ENCODE measurements at regions not wholly inside any gene's neighbourhood (a gene's known extent, or its start where the extent isn't known, plus 50 kb on each side); places are given as distances from the start of the nearest gene placed in this dataset.

- TF ChIP-seq, protein P1, sequence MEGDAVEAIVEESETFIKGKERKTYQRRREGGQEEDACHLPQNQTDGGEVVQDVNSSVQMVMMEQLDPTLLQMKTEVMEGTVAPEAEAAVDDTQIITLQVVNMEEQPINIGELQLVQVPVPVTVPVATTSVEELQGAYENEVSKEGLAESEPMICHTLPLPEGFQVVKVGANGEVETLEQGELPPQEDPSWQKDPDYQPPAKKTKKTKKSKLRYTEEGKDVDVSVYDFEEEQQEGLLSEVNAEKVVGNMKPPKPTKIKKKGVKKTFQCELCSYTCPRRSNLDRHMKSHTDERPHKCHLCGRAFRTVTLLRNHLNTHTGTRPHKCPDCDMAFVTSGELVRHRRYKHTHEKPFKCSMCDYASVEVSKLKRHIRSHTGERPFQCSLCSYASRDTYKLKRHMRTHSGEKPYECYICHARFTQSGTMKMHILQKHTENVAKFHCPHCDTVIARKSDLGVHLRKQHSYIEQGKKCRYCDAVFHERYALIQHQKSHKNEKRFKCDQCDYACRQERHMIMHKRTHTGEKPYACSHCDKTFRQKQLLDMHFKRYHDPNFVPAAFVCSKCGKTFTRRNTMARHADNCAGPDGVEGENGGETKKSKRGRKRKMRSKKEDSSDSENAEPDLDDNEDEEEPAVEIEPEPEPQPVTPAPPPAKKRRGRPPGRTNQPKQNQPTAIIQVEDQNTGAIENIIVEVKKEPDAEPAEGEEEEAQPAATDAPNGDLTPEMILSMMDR (IDR thresholded peaks at IDR 0.05) = no peak
- TF ChIP-seq EP300 (IDR thresholded peaks at IDR 0.05) (no peak), POLR2A (IDR thresholded peaks at IDR 0.05) (no peak)
- Histone ChIP-seq H3K4me1 (ENCODE audit: insufficient read depth) (no peaks in the 10 kb centered on the region), H3K36me3 (no peaks in the 10 kb centered on the region), H3K27me3 (no peaks in the 10 kb centered on the region), H3K27ac (no peak overlapping the region), H3K4me3 (no peak overlapping the region), H3K9me3 (no peaks in the 10 kb centered on the region)
- intact Hi-C loops (cut with DNase I) = no loop called here
- WGBS, 3 donors = 58 to 71% (median 60%) methylated on average over 6 of the region's 6 CpGs
- no peak for DNase-seq
These were observed 76.1 kb upstream of the FOXQ1 start for GRCh38 chr6:1235825-1236224.

DNA sequence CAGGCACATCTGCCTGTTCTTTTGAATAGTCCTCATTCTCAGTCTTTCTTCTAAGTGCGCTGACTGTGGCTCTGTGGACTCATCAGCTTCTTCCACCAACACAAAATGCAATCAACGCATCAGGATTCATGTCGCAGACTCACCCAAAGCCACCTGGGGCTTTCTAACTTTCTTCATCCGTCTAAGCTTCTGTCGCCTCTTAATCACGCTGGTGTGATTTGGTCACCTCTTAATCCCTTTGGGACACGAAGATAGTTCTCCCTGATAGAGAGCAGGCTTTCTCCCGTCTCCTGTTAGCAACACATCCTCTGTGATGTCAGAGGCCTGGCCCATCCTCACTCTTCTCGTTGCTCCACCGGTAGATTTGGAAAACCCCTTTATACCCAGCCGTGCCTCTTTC is 78.0 kb upstream of the FOXQ1 start:
- no peak for TF ChIP-seq POLR2A (IDR thresholded peaks at IDR 0.05)
- TF ChIP-seq, protein P1 (IDR thresholded peaks at IDR 0.05) = no peak
- TF ChIP-seq EP300 (IDR thresholded peaks at IDR 0.05) = no peak
- intact Hi-C loops (cut with DNase I) = no loop called here
- no peak for DNase-seq
- 70 to 73% (median 70%) methylated on average over 11 of the region's 11 CpGs for WGBS, 3 donors
- Histone ChIP-seq H3K4me1 (ENCODE audit: insufficient read depth) (no peaks in the 10 kb centered on the region), H3K9me3 (no peaks in the 10 kb centered on the region), H3K27me3 (no peaks in the 10 kb centered on the region), H3K36me3 (no peaks in the 10 kb centered on the region), H3K27ac (no peak overlapping the region), H3K4me3 (no peak overlapping the region)

DNA sequence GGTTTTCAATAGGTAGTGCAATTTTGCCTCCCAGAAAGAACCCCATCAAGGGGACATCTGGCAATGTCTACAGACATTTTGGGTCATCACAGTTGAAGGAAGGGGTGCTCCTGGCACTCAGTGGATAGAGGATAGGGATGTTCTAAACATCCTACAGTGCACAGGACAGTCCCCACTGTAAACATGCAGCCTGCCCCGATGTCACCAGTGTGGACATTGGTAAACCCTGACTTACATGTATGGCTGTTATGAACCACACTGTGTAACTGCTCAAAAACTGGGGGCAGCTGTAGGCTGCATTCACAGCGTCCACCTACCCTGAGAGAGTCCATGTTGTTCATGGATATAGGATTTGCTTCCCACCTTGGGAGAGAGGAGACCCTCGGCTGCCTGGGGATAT is 79.3 kb upstream of the FOXQ1 start:
- TF ChIP-seq POLR2A (IDR thresholded peaks at IDR 0.05) (no peak), EP300 (IDR thresholded peaks at IDR 0.05) (no peak)
- TF ChIP-seq, protein P1 (IDR thresholded peaks at IDR 0.05) = no peak
- Histone ChIP-seq H3K4me3 (no peak overlapping the region), H3K9me3 (no peaks in the 10 kb centered on the region), H3K36me3 (no peaks in the 10 kb centered on the region), H3K4me1 (ENCODE audit: insufficient read depth) (no peaks in the 10 kb centered on the region), H3K27ac (no peak overlapping the region), H3K27me3 (no peaks in the 10 kb centered on the region)
- DNase-seq = no peak
- intact Hi-C loops (cut with DNase I) = no loop called here
- WGBS, 3 donors = 77 to 81% (median 80%) methylated on average over 3 of the region's 3 CpGs

GRCh38 chr6:1231941-1232340 is 80.0 kb upstream of the FOXQ1 start:
- intact Hi-C loops (cut with DNase I) = no loop called here
- 68 to 73% (median 69%) methylated on average over 4 of the region's 4 CpGs for WGBS, 3 donors
- Histone ChIP-seq H3K9me3 (no peaks in the 10 kb centered on the region), H3K4me1 (ENCODE audit: insufficient read depth) (no peaks in the 10 kb centered on the region), H3K4me3 (no peak overlapping the region), H3K27ac (no peak overlapping the region), H3K36me3 (no peaks in the 10 kb centered on the region), H3K27me3 (no peaks in the 10 kb centered on the region)
- no peak for DNase-seq
- TF ChIP-seq, protein P1 (IDR thresholded peaks at IDR 0.05) = no peak
- TF ChIP-seq POLR2A (IDR thresholded peaks at IDR 0.05) = no peak
- no peak for TF ChIP-seq EP300 (IDR thresholded peaks at IDR 0.05)

Measured in ovary (tissue), 7 donors.